ENCODE measurements at regions not wholly inside any gene's neighbourhood (a gene's known extent, or its start where the extent isn't known, plus 50 kb on each side); places are given as distances from the start of the nearest gene placed in this dataset.

DNA sequence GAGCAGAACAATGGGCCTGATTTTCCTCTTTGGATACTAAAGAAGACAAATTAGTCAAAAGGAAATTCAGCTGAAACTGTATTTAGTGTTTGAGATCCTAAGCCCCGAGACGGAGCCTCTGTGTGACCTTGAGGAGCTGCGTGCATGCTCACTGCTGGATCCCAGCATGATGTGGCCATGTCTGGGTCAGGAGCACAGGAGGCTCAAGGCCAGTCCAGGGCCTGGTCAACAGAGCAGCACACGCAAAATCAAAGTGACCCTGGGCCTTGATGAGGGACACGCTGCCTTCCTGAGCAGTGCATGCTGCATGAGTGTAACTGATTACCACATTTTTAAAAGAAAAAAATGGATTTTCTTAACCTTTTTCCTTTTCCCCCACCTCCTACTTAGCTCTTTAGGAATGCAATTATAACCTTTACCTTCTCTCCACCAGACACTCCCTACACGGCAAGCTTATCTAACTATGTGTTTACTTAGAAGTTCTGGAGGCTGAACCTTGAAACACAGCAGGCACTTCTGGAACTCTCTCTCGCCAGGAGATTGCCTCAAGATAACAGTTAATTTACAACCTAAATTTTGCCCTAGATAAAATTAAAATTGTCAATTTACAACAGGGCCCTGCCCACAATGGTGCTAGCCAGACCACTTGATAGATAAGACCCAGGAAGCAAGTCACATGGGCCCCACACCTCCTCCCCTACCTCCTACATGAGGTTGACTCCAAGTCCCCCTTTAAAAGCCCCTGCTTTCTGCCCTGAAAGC is 144.6 kb downstream of the LRIG2 start (continued):
- no peak for TF ChIP-seq ASH2L (IDR thresholded peaks at IDR 0.05; ENCODE audit: low read length)
- TF ChIP-seq CHD2 (IDR thresholded peaks at IDR 0.05; ENCODE audit: low read length), result no peak

Measured in H1 (cell line).